ENCODE measurements at regions not wholly inside any gene's neighbourhood (a gene's known extent, or its start where the extent isn't known, plus 50 kb on each side); places are given as distances from the start of the nearest gene placed in this dataset.
"Not testable (repeated sequence)": the region's sequence is repeated elsewhere in the genome, so short reads cannot be mapped to it uniquely, and the experiment has no call there.

- no peaks in the 10 kb centered on the region for H3K36me3 Mint-ChIP-seq (ENCODE audit: low read depth)
- H3K27me3 Mint-ChIP-seq, result no peaks in the 10 kb centered on the region
- no peaks in the 10 kb centered on the region for H3K4me1 Mint-ChIP-seq
- ChIA-PET POLR2A (no interaction called here), CTCF (no interaction called here)
- no peak overlapping the region for H3K4me3 Mint-ChIP-seq
- peaks cover 4% of the 10 kb centered on the region for H3K9me3 Mint-ChIP-seq
- H3K27ac Mint-ChIP-seq, result no peak overlapping the region
- no peak for DNase-seq
- TF ChIP-seq, protein P1, sequence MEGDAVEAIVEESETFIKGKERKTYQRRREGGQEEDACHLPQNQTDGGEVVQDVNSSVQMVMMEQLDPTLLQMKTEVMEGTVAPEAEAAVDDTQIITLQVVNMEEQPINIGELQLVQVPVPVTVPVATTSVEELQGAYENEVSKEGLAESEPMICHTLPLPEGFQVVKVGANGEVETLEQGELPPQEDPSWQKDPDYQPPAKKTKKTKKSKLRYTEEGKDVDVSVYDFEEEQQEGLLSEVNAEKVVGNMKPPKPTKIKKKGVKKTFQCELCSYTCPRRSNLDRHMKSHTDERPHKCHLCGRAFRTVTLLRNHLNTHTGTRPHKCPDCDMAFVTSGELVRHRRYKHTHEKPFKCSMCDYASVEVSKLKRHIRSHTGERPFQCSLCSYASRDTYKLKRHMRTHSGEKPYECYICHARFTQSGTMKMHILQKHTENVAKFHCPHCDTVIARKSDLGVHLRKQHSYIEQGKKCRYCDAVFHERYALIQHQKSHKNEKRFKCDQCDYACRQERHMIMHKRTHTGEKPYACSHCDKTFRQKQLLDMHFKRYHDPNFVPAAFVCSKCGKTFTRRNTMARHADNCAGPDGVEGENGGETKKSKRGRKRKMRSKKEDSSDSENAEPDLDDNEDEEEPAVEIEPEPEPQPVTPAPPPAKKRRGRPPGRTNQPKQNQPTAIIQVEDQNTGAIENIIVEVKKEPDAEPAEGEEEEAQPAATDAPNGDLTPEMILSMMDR (IDR thresholded peaks at IDR 0.05), result no peak
- ATAC-seq (ENCODE audit: low read depth), result no peak
- intact Hi-C loops (cut with micrococcal nuclease), result no loop called here
These were observed 967.6 kb downstream of the LTN1 start for GRCh38 chr21:28025111-28025510.

DNA sequence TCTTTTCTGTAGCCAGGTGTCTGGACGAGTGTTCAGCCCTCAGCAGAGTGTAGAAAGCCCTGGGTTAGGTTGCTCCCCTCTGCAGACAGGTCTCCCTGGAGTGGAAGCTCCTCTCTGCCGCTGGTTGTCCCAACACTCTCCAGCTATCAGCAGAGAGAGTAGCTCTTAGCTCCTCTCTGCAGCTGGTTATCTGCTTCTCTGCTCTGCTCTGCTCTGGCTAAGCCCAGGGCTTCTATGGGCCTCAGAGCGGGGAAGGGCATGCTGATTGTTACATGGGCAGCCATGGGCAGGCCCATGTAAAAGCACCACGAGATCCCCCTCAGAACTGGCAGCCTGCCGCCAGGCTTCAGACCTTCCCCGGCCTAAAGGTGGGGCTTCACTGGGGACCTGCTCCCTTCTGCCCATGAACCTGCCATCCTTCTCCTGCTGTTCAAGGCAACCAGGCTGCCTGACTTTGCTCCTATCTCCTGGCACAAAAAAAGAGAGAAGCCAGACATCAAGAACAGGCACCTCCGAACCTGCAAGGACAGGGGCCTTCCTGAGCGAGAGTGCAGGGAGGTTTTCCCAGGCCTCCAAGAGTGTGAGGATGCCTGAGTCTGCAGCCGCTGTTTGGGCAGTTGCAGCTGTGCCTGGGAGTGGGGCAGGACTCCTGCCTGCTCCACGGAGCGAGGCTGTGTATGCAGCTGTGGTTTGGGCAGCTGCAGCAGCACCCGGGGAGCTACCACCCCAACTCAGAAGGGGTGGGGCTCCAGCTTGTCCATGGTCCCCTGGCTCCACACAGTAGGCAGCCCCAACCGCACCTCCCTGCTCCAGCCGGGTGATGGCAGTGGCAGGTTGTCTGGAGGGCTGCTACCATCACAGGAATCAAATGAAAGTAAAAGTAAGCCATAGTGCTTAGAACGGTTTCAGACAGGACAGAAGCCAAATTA lies 973.7 kb downstream of the LTN1 start:
- Mint-ChIP-seq H3K9me3 (no peaks in the 10 kb centered on the region), H3K4me1 (no peaks in the 10 kb centered on the region), H3K27ac (no peak overlapping the region), H3K4me3 (no peak overlapping the region), H3K36me3 (ENCODE audit: low read depth) (no peaks in the 10 kb centered on the region), H3K27me3 (no peaks in the 10 kb centered on the region)
- no peak for ATAC-seq (ENCODE audit: low read depth)
- CTCF ChIA-PET, result no interaction called here
- intact Hi-C loops (cut with micrococcal nuclease), result no loop called here
- POLR2A ChIA-PET, result no interaction called here
- DNase-seq, result no peak
- TF ChIP-seq, protein P1 (IDR thresholded peaks at IDR 0.05), result no peak

DNA sequence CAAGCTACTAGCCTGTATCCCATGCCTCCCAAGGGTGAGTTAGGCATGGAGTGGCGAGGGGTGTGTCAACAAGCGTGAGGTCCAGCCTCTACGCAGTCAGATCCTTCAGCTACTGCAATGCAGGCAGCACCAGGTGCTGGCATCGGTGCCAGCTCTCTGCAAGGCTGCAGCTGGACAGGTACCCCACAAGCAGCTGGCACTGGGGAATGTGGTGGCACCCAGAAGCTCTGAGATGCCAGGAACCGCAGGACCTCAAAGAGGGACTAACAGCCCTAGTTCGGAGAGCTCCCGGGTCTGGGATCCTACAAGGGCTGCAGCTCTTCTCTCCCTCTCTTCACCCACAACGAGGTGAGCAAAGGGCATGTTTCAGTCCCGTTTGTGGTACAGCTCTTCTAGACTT lies 974.5 kb downstream of the LTN1 start:
- ATAC-seq (ENCODE audit: low read depth), result no peak
- TF ChIP-seq, protein P1 (IDR thresholded peaks at IDR 0.05), result no peak
- Mint-ChIP-seq H3K27ac (no peak overlapping the region), H3K27me3 (no peaks in the 10 kb centered on the region), H3K4me3 (no peak overlapping the region), H3K4me1 (no peaks in the 10 kb centered on the region), H3K36me3 (ENCODE audit: low read depth) (no peaks in the 10 kb centered on the region), H3K9me3 (no peaks in the 10 kb centered on the region)
- ChIA-PET CTCF (no interaction called here), POLR2A (no interaction called here)
- intact Hi-C loops (cut with micrococcal nuclease), result no loop called here
- no peak for DNase-seq

DNA sequence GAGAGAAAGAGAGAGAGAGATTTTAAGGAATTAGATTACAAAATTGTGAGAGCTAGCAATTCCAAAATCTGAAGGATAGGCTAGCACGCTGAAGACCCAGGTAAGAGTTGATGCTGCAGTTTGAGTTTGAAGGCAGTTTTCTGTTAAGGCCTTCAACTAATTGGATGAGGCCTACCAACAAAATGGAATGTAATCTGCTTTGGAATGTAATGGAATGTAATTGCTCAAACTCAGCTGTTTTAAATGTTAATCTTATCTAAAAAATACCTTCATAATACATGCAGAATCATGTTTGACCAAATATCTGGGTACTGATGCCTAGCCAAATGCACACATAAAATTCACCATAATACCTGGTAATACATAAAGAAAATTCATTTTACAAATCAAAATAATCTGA lies 976.1 kb downstream of the LTN1 start:
- Mint-ChIP-seq H3K4me3 (no peak overlapping the region), H3K36me3 (ENCODE audit: low read depth) (no peaks in the 10 kb centered on the region), H3K4me1 (no peaks in the 10 kb centered on the region), H3K9me3 (no peaks in the 10 kb centered on the region), H3K27ac (no peak overlapping the region), H3K27me3 (no peaks in the 10 kb centered on the region)
- TF ChIP-seq, protein P1 (IDR thresholded peaks at IDR 0.05), result no peak
- ChIA-PET CTCF (no interaction called here), POLR2A (no interaction called here)
- ATAC-seq (ENCODE audit: low read depth) (no peak), DNase-seq (no peak)
- intact Hi-C loops (cut with micrococcal nuclease), result no loop called here

DNA sequence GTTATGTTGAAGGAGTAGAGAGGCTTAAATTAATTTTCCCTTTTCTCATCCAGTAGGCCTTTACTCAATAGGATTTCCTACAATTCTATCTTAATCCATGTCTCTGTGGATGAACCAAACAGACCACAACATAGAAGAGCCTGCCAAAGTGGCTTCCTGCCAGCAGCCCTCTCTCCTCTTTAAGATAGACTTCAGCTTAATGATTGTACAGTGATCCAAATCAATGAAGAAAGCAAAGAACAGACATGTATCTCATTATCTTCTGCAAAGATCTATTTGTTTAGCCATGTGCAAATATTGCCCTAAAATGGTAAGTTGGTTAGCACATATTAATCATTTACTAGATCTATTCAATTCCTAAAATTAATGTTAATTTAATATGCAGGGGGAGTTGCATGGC lies 979.6 kb downstream of the LTN1 start:
- H3K4me1 Mint-ChIP-seq; H3K4me3 Mint-ChIP-seq; H3K27ac Mint-ChIP-seq; intact Hi-C loops (cut with micrococcal nuclease); ATAC-seq (ENCODE audit: low read depth); H3K9me3 Mint-ChIP-seq; H3K27me3 Mint-ChIP-seq; DNase-seq; H3K36me3 Mint-ChIP-seq (ENCODE audit: low read depth); POLR2A ChIA-PET; CTCF ChIA-PET: not testable (repeated sequence)

GRCh38 chr21:28011970-28012369 lies 980.7 kb downstream of the LTN1 start:
- H3K9me3 Mint-ChIP-seq; H3K27ac Mint-ChIP-seq; CTCF ChIA-PET; intact Hi-C loops (cut with micrococcal nuclease); POLR2A ChIA-PET; H3K27me3 Mint-ChIP-seq; H3K36me3 Mint-ChIP-seq (ENCODE audit: low read depth); DNase-seq; H3K4me1 Mint-ChIP-seq; H3K4me3 Mint-ChIP-seq; ATAC-seq (ENCODE audit: low read depth): not testable (repeated sequence)

DNA sequence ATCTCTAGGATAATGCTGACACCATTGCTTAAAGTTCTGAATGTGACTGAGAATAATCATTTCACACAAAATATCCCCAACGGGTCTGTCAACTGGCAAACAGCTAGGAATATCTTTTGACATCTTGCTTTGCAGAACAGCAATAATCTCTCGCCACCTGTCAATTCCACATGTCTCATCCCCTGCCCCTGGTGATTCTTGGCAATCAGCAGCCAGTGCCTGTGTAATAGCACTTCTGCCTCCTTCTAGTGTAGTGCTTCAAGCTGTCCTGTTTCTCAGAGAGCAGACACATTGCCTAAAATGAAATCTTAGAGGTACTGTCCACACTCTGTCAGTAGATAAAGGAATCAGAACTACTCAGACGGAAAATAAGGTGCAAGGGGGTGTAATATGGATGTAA lies 984.4 kb downstream of the LTN1 start:
- H3K36me3 Mint-ChIP-seq (ENCODE audit: low read depth); H3K27me3 Mint-ChIP-seq; CTCF ChIA-PET; intact Hi-C loops (cut with micrococcal nuclease); ATAC-seq (ENCODE audit: low read depth); DNase-seq; H3K4me3 Mint-ChIP-seq; H3K4me1 Mint-ChIP-seq; H3K27ac Mint-ChIP-seq; POLR2A ChIA-PET; H3K9me3 Mint-ChIP-seq: not testable (repeated sequence)

DNA sequence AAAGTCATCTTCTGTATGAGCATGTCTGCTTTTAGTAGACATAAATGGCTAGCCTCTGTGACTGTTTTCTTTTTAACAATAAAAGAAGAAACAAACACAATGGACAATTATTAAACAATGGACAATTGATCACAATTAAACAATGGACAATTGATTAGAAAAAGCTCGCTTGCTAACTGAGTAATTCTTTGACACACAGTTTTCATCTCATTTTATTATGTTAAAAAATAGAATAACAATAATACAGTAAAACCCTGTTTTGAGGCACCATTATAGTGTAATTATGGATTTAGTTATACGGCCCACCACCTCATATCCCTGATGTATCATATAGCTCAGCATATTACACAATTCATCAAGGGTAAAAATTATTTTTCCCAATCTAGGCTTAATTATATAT lies 989.0 kb downstream of the LTN1 start:
- H3K4me3 Mint-ChIP-seq; CTCF ChIA-PET; DNase-seq; H3K9me3 Mint-ChIP-seq; H3K36me3 Mint-ChIP-seq (ENCODE audit: low read depth); H3K4me1 Mint-ChIP-seq; POLR2A ChIA-PET; H3K27ac Mint-ChIP-seq; H3K27me3 Mint-ChIP-seq; intact Hi-C loops (cut with micrococcal nuclease); ATAC-seq (ENCODE audit: low read depth): not testable (repeated sequence)

DNA sequence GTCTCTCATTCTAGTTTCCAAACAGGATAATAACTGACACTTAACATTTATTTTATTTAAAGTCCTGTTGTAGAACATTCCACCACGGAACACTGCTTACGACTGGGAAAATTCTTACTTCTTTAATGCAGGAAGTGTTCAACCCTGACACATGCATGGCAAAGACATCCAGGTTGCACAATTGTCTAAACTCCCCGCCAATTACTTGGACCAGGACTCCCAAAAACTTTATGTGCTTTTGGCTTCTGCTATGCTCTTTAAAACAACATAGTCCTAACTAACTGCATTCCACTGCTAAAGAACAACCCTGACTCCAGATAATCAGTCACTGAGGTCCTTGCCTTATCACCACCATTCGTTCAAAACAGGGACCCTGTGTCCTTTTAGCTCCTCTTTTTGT lies 995.8 kb downstream of the LTN1 start:
- intact Hi-C loops (cut with micrococcal nuclease); H3K36me3 Mint-ChIP-seq (ENCODE audit: low read depth); H3K9me3 Mint-ChIP-seq; H3K4me1 Mint-ChIP-seq; ATAC-seq (ENCODE audit: low read depth); H3K27ac Mint-ChIP-seq; H3K27me3 Mint-ChIP-seq; CTCF ChIA-PET; H3K4me3 Mint-ChIP-seq; POLR2A ChIA-PET; DNase-seq: not testable (repeated sequence)

All from activated B cell treated with CpG ODN at 0.5 μM for 24 hours (primary cell).